A549 (cell line): ENCODE measurements at regions not wholly inside any gene's neighbourhood (a gene's known extent, or its start where the extent isn't known, plus 50 kb on each side); places are given as distances from the start of the nearest gene placed in this dataset.

ENCODE experiments used
- ATAC-seq, 2 experiments: fragments of 200-7000 bp in 1 of 2; fragments of >200 bp in 1 of 2; cut with Nextera tagmentation in 1 of 2; cut with Tn5 transposase in 1 of 2; 3 replicates each; pipeline versions ENCODE4 v1.8.0 to v1.9.1; 2018 to 2020; ENCODE audit warnings: mild to moderate bottlenecking in 1 of 2, moderate library complexity in 1 of 2
- CTCF ChIA-PET: fragments of 300-600 bp; sonication (Branson Sonifier 250); formaldehyde crosslinking; extraction: SDS; loops from one replicate; lab custom pipeline; 2021; ENCODE audit warnings: antibody characterized with exemption, inconsistent platforms; lab: Yijun Ruan, JAX
- POLR2A ChIA-PET: fragments of 350-600 bp; formaldehyde crosslinking; extraction: SDS; loops from one replicate; lab custom pipeline; 2021; ENCODE audit warnings: antibody characterized with exemption, inconsistent platforms; lab: Yijun Ruan, JAX
- DNase-seq, 2 experiments: peaks; one replicate each; pipeline versions ENCODE4 v3.0.0 to v3.0.0-alpha.2; 2011 to 2016; ENCODE audit warnings: low read depth in 1 of 2, low spot score in 1 of 2
- FAIRE-seq: peaks from 2 replicates; lab custom pipeline; 2011; peaks lifted over from hg19 to GRCh38; lab: Jason Lieb, UNC
- H3K27ac ChIP-seq, 2 experiments: fragments of >200 bp; sonication (Bioruptor Twin); formaldehyde crosslinking; 3 replicates each; pipeline ENCODE4 v1.5.1; 2016 to 2017
- H3K4me1 ChIP-seq: fragments of >200 bp; sonication (Bioruptor Twin); formaldehyde crosslinking; 3 replicates; pipeline ENCODE4 v1.6.1; 2016
- H3K4me2 ChIP-seq: fragments of >200 bp; sonication (Bioruptor Twin); formaldehyde crosslinking; 3 replicates; pipeline ENCODE4 v1.6.1; 2016
- H3K4me3 ChIP-seq: fragments of >200 bp; sonication (Bioruptor Twin); formaldehyde crosslinking; 3 replicates; pipeline ENCODE4 v1.5.1; 2016
- H3K9me3 ChIP-seq: fragments of >200 bp; sonication (Bioruptor Twin); formaldehyde crosslinking; 3 replicates; pipeline ENCODE4 v1.6.1; 2016
- ATOH8 ChIP-seq: fragments of 250-450 bp; sonication (Bioruptor Pico); IDR thresholded peaks from 2 replicates; pipeline ENCODE4 v1.5.0; 2020; ENCODE audit warnings: low read depth, mild to moderate bottlenecking, moderate library complexity
- BCL3 ChIP-seq: fragments of >200 bp; sonication (Bioruptor Twin); formaldehyde crosslinking; IDR thresholded peaks from 3 replicates; pipeline ENCODE4 v1.6.1; 2016
- CHD4 ChIP-seq: fragments of 200-600 bp; sonication (generic); IDR thresholded peaks from 2 replicates; pipeline ENCODE4 v1.6.1; 2016; ENCODE audit warnings: antibody characterized with exemption, mild to moderate bottlenecking, borderline replicate concordance
- CTCF ChIP-seq: fragments of >200 bp; sonication (Bioruptor Twin); formaldehyde crosslinking; IDR thresholded peaks from 3 replicates; pipeline ENCODE4 v1.5.1; 2016
- ELK1 ChIP-seq: fragments of 150-350 bp; IDR thresholded peaks from 2 replicates; pipeline ENCODE4 v1.6.1; 2014; ENCODE audit warnings: low read depth, mild to moderate bottlenecking, low read length
- EP300 ChIP-seq, 2 experiments: fragments of >200 bp; sonication (Bioruptor Twin); formaldehyde crosslinking; IDR thresholded peaks; 2 replicates in 1 of 2; 3 replicates in 1 of 2; pipeline ENCODE4 v1.6.1; 2016 to 2017
- FOSL2 ChIP-seq, 2 experiments: fragments of 450-650 bp in 1 of 2; fragments of >200 bp in 1 of 2; sonication (Bioruptor Twin) in 1 of 2; formaldehyde crosslinking; IDR thresholded peaks; 2 replicates each; pipeline versions ENCODE4 v1.5.0 to v1.6.1; 2016 to 2020; ENCODE audit warnings: mild to moderate bottlenecking in 1 of 2, moderate library complexity in 1 of 2
- GATA3 ChIP-seq: IDR thresholded peaks from 2 replicates; pipeline ENCODE4 v1.6.1; 2012; ENCODE audit warnings: borderline replicate concordance
- HDAC2 ChIP-seq: fragments of 200-600 bp; sonication (generic); IDR thresholded peaks from 2 replicates; pipeline ENCODE4 v1.6.1; 2016
- HMGXB4 ChIP-seq: fragments of 250-450 bp; sonication (Bioruptor Pico); IDR thresholded peaks from 2 replicates; pipeline ENCODE4 v1.5.0; 2021; ENCODE audit warnings: mild to moderate bottlenecking, moderate library complexity, borderline replicate concordance
- HOXB13 ChIP-seq: fragments of 250-450 bp; sonication (Bioruptor Pico); IDR thresholded peaks from 2 replicates; pipeline ENCODE4 v1.5.0; 2020; ENCODE audit warnings: low read depth, mild to moderate bottlenecking, moderate library complexity
- MAZ ChIP-seq: fragments of 150-350 bp; IDR thresholded peaks from 2 replicates; pipeline ENCODE4 v1.6.1; 2014; ENCODE audit warnings: antibody characterized with exemption, low read depth, low read length, borderline replicate concordance
- MYC ChIP-seq: IDR thresholded peaks from 2 replicates; pipeline ENCODE4 v1.6.1; 2012; ENCODE audit warnings: mild to moderate bottlenecking, inconsistent platforms, low read length, improper control_type of control experiment, borderline replicate concordance
- RARB ChIP-seq: fragments of 250-450 bp; sonication (Bioruptor Pico); IDR thresholded peaks from 2 replicates; pipeline ENCODE4 v1.8.0; 2021; ENCODE audit warnings: mild to moderate bottlenecking, moderate library complexity
- RCOR1 ChIP-seq: fragments of 150-350 bp; IDR thresholded peaks from 2 replicates; pipeline ENCODE4 v1.6.1; 2014; ENCODE audit warnings: antibody characterized with exemption, low read length, low read depth
- REST ChIP-seq: fragments of 200-600 bp; sonication (generic); IDR thresholded peaks from 2 replicates; pipeline ENCODE4 v1.6.1; 2016; ENCODE audit warnings: antibody characterized with exemption, mild to moderate bottlenecking, moderate library complexity
- RNF2 ChIP-seq: fragments of 200-600 bp; sonication (generic); IDR thresholded peaks from 2 replicates; pipeline ENCODE4 v1.6.1; 2016; ENCODE audit warnings: low read depth, mild to moderate bottlenecking, antibody characterized with exemption, moderate library complexity, borderline replicate concordance
- SMC3 ChIP-seq: fragments of >200 bp; sonication (Bioruptor Twin); formaldehyde crosslinking; IDR thresholded peaks from 3 replicates; pipeline ENCODE4 v1.6.1; 2018; ENCODE audit warnings: inconsistent platforms
- ZC3H11A ChIP-seq: fragments of 450-650 bp; IDR thresholded peaks from 2 replicates; pipeline ENCODE4 v1.6.1; 2014; ENCODE audit warnings: antibody characterized with exemption, mild to moderate bottlenecking
- WGBS: methylation state at CpG from one replicate; pipeline ENCODE4 v1.1.6; 2017; ENCODE audit errors: missing lambda C conversion rate; 5-methylcytosine and 5-hydroxymethylcytosine counted together

GRCh38 chr6:118722829-118723813 is 71.7 kb upstream of the CEP85L start:
- TF ChIP-seq RARB (CRISPR knock-in tag) (no peak), CHD4 (no peak), ELK1 (no peak), RNF2 (no peak), REST (no peak), HOXB13 (CRISPR knock-in tag) (no peak), ZC3H11A (no peak), HDAC2 (no peak), SMC3 (no peak), RCOR1 (no peak), ATOH8 (CRISPR knock-in tag) (no peak), HMGXB4 (CRISPR knock-in tag) (no peak), MAZ (no peak), GATA3 (no peak), MYC (no peak), FOSL2 (IDR thresholded peaks at IDR 0.05) (no peak), FOSL2 (CRISPR knock-in tag; IDR thresholded peaks at IDR 0.05) (no peak), CTCF (no peak), BCL3 (no peak), EP300 (IDR thresholded peaks at IDR 0.05) (no peak)
- TF ChIP-seq, all 56 proteins: peak for 0

More at GRCh38 chr6:118722829-118723813, 71.7 kb upstream of the CEP85L start:
- DNase-seq (no peak), ATAC-seq (peak in 1 of 2 experiments; percentile 53; a peak in 3 of 6 replicates), FAIRE-seq (no peak)
- H3K4me1 ChIP-seq = no peaks in the 10 kb centered on the region
- H3K4me2 ChIP-seq = no peak overlapping the region
- no peaks in the 10 kb centered on the region for H3K9me3 ChIP-seq
- ChIA-PET POLR2A (no interaction called here), CTCF (no interaction called here)
- WGBS = 67% methylated on average over 8 of the region's 8 CpGs
- H3K4me3 ChIP-seq = no peak overlapping the region
- no peak overlapping the region for H3K27ac ChIP-seq
